ENCODE measurements at regions not wholly inside any gene's neighbourhood (a gene's known extent, or its start where the extent isn't known, plus 50 kb on each side); places are given as distances from the start of the nearest gene placed in this dataset.
A peak's percentile ranks its signal among the peaks of the same experiment; 100 is the strongest.

GRCh38 chr2:118763797-118764196 lies 83.7 kb downstream of the EN1 start:
- intact Hi-C loops (cut with micrococcal nuclease) = loop anchor here (10.0 kb wide), 1 partner anchor 81 kb away; the partner anchor contains the start of gene EN1
- Histone ChIP-seq H4K20me1 (replicated peaks; ENCODE audit: control insufficient read depth, insufficient read depth, low read length) (no peaks in the 10 kb centered on the region), H3K9me3 (replicated peaks; ENCODE audit: control insufficient read depth, insufficient read depth, low read depth, low read length) (no peaks in the 10 kb centered on the region), H3K4me2 (ENCODE audit: insufficient read depth, low read length) (no peak overlapping the region), H3K79me2 (ENCODE audit: control insufficient read depth, insufficient read depth, low read length) (no peaks in the 10 kb centered on the region), H3K27ac (ENCODE audit: extremely low read depth, low read depth, low read length) (no peak overlapping the region), H2AFZ (ENCODE audit: low read depth, low read length) (peak overlapping the region; percentile 6; the same call in 1 of the 2 replicates), H3K9ac (ENCODE audit: insufficient read depth in 1 of 2, low read depth in 2 of 2, low read length in 2 of 2) (no peak overlapping the region), H3K9me1 (ENCODE audit: control insufficient read depth, insufficient read depth, low read length) (no peaks in the 10 kb centered on the region), H3K27me3 (ENCODE audit: control insufficient read depth in 2 of 2, insufficient read depth in 2 of 2, low read length in 2 of 2) (no peaks in the 10 kb centered on the region; a peak in 1 of 5 replicates), H3K36me3 (ENCODE audit: control insufficient read depth, insufficient read depth, low read length) (no peaks in the 10 kb centered on the region), H3K4me1 (replicated peaks in 1 of 2; ENCODE audit: control insufficient read depth in 2 of 2, insufficient read depth in 2 of 2, low read length in 2 of 2) (no peaks in the 10 kb centered on the region), H3K4me3 (no peak overlapping the region)
- CTCF ChIA-PET (ENCODE audit: low intra/inter-chr PET ratio) = no interaction called here
- BruUV-seq (replicated peaks) = no TSS peak
- ATAC-seq (peak; percentile 64), FAIRE-seq (no peak), DNase-seq (ENCODE audit: extremely low read depth in 1 of 4, low spot score in 3 of 4) (peak in 2 of 4 experiments; percentile 28 to 30)
- WGBS (ENCODE audit: insufficient coverage, low coverage, missing lambda C conversion rate) = 54% methylated on average over 12 of the region's 12 CpGs
- POLR2A ChIA-PET = interaction anchor here (1.1 kb wide), 2 partner anchors 9 to 11 kb away, joined by 4 read pairs; no protein-coding TSS in a partner anchor
- in situ Hi-C loops (cut with MboI) = no loop called here
- TF ChIP-seq VEZF1 (CRISPR knock-in tag; IDR thresholded peaks at IDR 0.05) (no peak), CGGBP1 (CRISPR knock-in tag; IDR thresholded peaks at IDR 0.05) (no peak), ZKSCAN8 (CRISPR knock-in tag; IDR thresholded peaks at IDR 0.05) (no peak), RBM34 (IDR thresholded peaks at IDR 0.05; ENCODE audit: borderline replicate concordance, insufficient read depth, low read length) (no peak), SMC3 (conservative IDR thresholded peaks at IDR 0.05; ENCODE audit: insufficient read depth, low read depth, low read length) (0 out of 2 replicates have a peak, but pooled peaks have one; percentile 5), FOSL1 (tag; conservative IDR thresholded peaks at IDR 0.05) (no peak), HDAC1 (IDR thresholded peaks at IDR 0.05) (no peak), TSHZ1 (CRISPR knock-in tag; IDR thresholded peaks at IDR 0.05) (no peak), ZNF77 (CRISPR knock-in tag; IDR thresholded peaks at IDR 0.05) (no peak), RAD21 (CRISPR knock-in tag; conservative IDR thresholded peaks at IDR 0.05 in 1 of 2, IDR thresholded peaks at IDR 0.05 in 1 of 2) (peak in 1 of 2 experiments; percentile 37; a peak in 2 of 4 replicates), HOMEZ (CRISPR knock-in tag; IDR thresholded peaks at IDR 0.05) (no peak), CTCF (IDR thresholded peaks at IDR 0.05 in 2 of 3, conservative IDR thresholded peaks at IDR 0.05 in 1 of 3; ENCODE audit: insufficient read depth in 2 of 3, low read depth in 1 of 3, low read length in 3 of 3) (peak in 2 of 3 experiments; percentile 38 to 43; a peak in 4 of 6 replicates), HOXB6 (CRISPR knock-in tag; IDR thresholded peaks at IDR 0.05; ENCODE audit: borderline replicate concordance) (no peak)

Measured in K562 (cell line).